DND-41 (cell line): ENCODE measurements at regions not wholly inside any gene's neighbourhood (a gene's known extent, or its start where the extent isn't known, plus 50 kb on each side); places are given as distances from the start of the nearest gene placed in this dataset.

Source experiments
- CTCF ChIP-seq: IDR thresholded peaks from 2 replicates; pipeline ENCODE4 v1.5.1; 2012; ENCODE audit warnings: borderline replicate concordance, low read length, moderate library complexity, mild to moderate bottlenecking; ENCODE audit not compliant: poor library complexity, severe bottlenecking; ENCODE audit errors: extremely low read depth
- EZH2 ChIP-seq: IDR thresholded peaks from 3 replicates; pipeline ENCODE4 v1.6.1; 2012; ENCODE audit warnings: borderline replicate concordance, low read depth, mild to moderate bottlenecking, moderate library complexity, low read length, inconsistent platforms; ENCODE audit not compliant: severe bottlenecking

GRCh38 chr5:83839256-83839655 lies 118.6 kb upstream of the HAPLN1 start:
- TF ChIP-seq CTCF (no peak), EZH2 (no peak)
